Liver (tissue), 7 donors: ENCODE measurements at regions not wholly inside any gene's neighbourhood (a gene's known extent, or its start where the extent isn't known, plus 50 kb on each side); places are given as distances from the start of the nearest gene placed in this dataset.

ENCODE experiments used
- DNase-seq: peaks from one replicate; pipeline ENCODE4 v3.0.0-alpha.2; 2017; ENCODE audit warnings: low spot score
- H3K27ac ChIP-seq, 2 donors: one replicate each; pipeline ENCODE4 v1.7.0; 2013; ENCODE audit warnings: inconsistent platforms in 2 of 2, low read length in 2 of 2, control low read depth in 1 of 2, low read depth in 1 of 2, mild to moderate bottlenecking in 1 of 2
- H3K27me3 ChIP-seq, 4 donors: one replicate each; pipeline versions ENCODE4 v1.6.1 to v1.7.0; 2013; ENCODE audit warnings: low read length in 3 of 4, inconsistent platforms in 1 of 4, mild to moderate bottlenecking in 1 of 4, moderate library complexity in 1 of 4; ENCODE audit not compliant: control insufficient read depth in 4 of 4, insufficient read depth in 4 of 4
- H3K36me3 ChIP-seq, 4 donors: one replicate each; pipeline versions ENCODE4 v1.6.1 to v1.7.0; 2013; ENCODE audit warnings: low read length in 3 of 4, mild to moderate bottlenecking in 3 of 4, low read depth in 1 of 4, moderate library complexity in 1 of 4; ENCODE audit not compliant: control insufficient read depth in 4 of 4, insufficient read depth in 3 of 4
- H3K4me1 ChIP-seq, 4 donors: one replicate each; pipeline versions ENCODE4 v1.6.1 to v1.7.0; 2013; ENCODE audit warnings: low read length in 3 of 4, mild to moderate bottlenecking in 3 of 4, moderate library complexity in 1 of 4; ENCODE audit not compliant: control insufficient read depth in 4 of 4, insufficient read depth in 4 of 4
- H3K4me3 ChIP-seq, 3 donors: one replicate each; pipeline versions ENCODE4 v1.6.1 to v1.7.0; 2013; ENCODE audit warnings: low read length in 3 of 3, control low read depth in 1 of 3, low read depth in 1 of 3, mild to moderate bottlenecking in 1 of 3
- H3K9ac ChIP-seq, 2 donors: one replicate each; pipeline ENCODE4 v1.7.0; 2013; ENCODE audit warnings: low read length in 2 of 2, mild to moderate bottlenecking in 2 of 2, moderate library complexity in 2 of 2, control low read depth in 1 of 2, low read depth in 1 of 2
- H3K9me3 ChIP-seq, 4 donors: one replicate each; pipeline versions ENCODE4 v1.6.1 to v1.7.0; 2013; ENCODE audit warnings: low read length in 3 of 4; ENCODE audit not compliant: control insufficient read depth in 4 of 4
- FOXA1 ChIP-seq: IDR thresholded peaks from 2 replicates; pipeline ENCODE4 v1.6.1; 2016; ENCODE audit warnings: antibody characterized with exemption
- FOXA2 ChIP-seq: IDR thresholded peaks from 2 replicates; pipeline ENCODE4 v1.6.1; 2016; ENCODE audit warnings: antibody characterized with exemption
- GABPA ChIP-seq, 2 donors: IDR thresholded peaks in 1 of 2; conservative IDR thresholded peaks in 1 of 2; 2 replicates each; pipeline ENCODE4 v1.6.1; 2016; ENCODE audit warnings: antibody characterized with exemption in 2 of 2, mild to moderate bottlenecking in 1 of 2, moderate library complexity in 1 of 2
- JUND ChIP-seq, 2 donors: IDR thresholded peaks; 2 replicates each; pipeline ENCODE4 v1.6.1; 2016; ENCODE audit warnings: antibody characterized with exemption in 2 of 2
- RAD21 ChIP-seq, 2 donors: IDR thresholded peaks; 2 replicates each; pipeline ENCODE4 v1.6.1; 2016; ENCODE audit warnings: antibody characterized with exemption in 2 of 2, mild to moderate bottlenecking in 2 of 2
- RXRA ChIP-seq, 2 donors: IDR thresholded peaks; 2 replicates each; pipeline ENCODE4 v1.6.1; 2017 to 2018; ENCODE audit warnings: antibody characterized with exemption in 2 of 2, mild to moderate bottlenecking in 1 of 2
- SP1 ChIP-seq: IDR thresholded peaks from 2 replicates; pipeline ENCODE4 v1.6.1; 2018; ENCODE audit warnings: antibody characterized with exemption, mild to moderate bottlenecking
- TAF1 ChIP-seq: conservative IDR thresholded peaks from 2 replicates; pipeline ENCODE4 v1.6.1; 2016; ENCODE audit warnings: antibody characterized with exemption, mild to moderate bottlenecking
- YY1 ChIP-seq: IDR thresholded peaks from 2 replicates; pipeline ENCODE4 v1.6.1; 2016; ENCODE audit warnings: antibody characterized with exemption, mild to moderate bottlenecking
- WGBS: extraction: QIAGEN DNeasy Blood & Tissue Kit; methylation state at CpG from one replicate; pipeline ENCODE4 v1.1.7; 2013; 5-methylcytosine and 5-hydroxymethylcytosine counted together
- TF ChIP-seq, protein P1 (sequence below): IDR thresholded peaks from 2 replicates; pipeline ENCODE4 v1.6.1; 2016; ENCODE audit warnings: antibody characterized with exemption
- TF ChIP-seq, protein P2 (sequence below): IDR thresholded peaks from 2 replicates; pipeline ENCODE4 v1.6.1; 2016; ENCODE audit warnings: antibody characterized with exemption, mild to moderate bottlenecking
- TF ChIP-seq, protein P3 (sequence below): IDR thresholded peaks from 2 replicates; pipeline ENCODE4 v1.6.1; 2016; ENCODE audit warnings: antibody characterized with exemption
- donor health status: healthy.
- donor health status: healthy.
- donor health status: healthy.
- donor health status: healthy.

DNA sequence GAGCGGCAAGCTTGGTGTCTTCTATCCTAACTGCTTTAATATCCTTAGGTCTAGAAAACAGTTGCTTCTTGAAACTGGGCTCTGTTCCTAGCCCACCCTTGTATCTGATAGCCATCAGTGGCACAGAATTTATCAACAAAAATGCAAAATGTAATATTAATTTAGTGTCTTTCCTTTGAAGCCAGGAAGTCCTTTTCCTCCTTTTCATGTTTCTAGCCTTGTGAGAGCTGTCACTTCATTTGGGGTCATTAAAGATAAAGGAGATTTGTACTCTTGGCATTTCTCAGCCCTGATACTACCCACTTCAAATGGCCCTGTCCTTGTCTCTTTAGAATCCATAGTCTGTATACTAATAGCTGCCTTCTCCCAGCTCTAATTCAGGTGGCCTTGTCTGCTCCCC is 111.0 kb downstream of the GAS1 start:
- H3K27ac ChIP-seq: no peak overlapping the region
- WGBS: 96% methylated on average over 1 of the region's 1 CpG
- no peaks in the 10 kb centered on the region for H3K27me3 ChIP-seq
- H3K4me1 ChIP-seq: no peaks in the 10 kb centered on the region
- no peak for TF ChIP-seq TAF1
- H3K9ac ChIP-seq: no peak overlapping the region
- DNase-seq: no peak
- H3K4me3 ChIP-seq: no peak overlapping the region
- H3K9me3 ChIP-seq: no peaks in the 10 kb centered on the region
- no peaks in the 10 kb centered on the region for H3K36me3 ChIP-seq

DNA sequence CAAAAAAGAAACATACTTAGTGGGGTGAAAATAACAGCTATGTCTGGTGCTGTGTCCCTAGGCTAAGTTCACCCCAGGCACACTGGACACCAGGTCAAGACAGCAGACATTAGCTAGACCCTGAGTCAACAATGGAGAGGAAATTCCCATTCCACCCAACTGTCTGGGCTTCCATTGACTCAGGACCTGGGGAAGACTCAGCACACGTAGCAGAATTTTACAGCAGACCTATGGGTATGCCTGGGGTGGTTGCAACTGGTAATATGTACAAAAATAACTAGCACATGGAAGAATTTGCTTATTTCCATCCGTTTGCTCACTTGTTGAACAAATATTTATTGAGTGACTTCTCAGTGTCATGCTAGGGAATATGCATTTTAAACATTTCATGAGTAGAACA is 117.0 kb downstream of the GAS1 start:
- Histone ChIP-seq H3K4me3 (no peak overlapping the region), H3K9me3 (no peaks in the 10 kb centered on the region), H3K27ac (no peak overlapping the region), H3K9ac (no peak overlapping the region), H3K27me3 (no peaks in the 10 kb centered on the region), H3K4me1 (no peaks in the 10 kb centered on the region), H3K36me3 (no peaks in the 10 kb centered on the region)
- TF ChIP-seq, protein P1, sequence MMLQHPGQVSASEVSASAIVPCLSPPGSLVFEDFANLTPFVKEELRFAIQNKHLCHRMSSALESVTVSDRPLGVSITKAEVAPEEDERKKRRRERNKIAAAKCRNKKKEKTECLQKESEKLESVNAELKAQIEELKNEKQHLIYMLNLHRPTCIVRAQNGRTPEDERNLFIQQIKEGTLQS: no peak
- TF ChIP-seq FOXA1: no peak
- TF ChIP-seq, protein P2, sequence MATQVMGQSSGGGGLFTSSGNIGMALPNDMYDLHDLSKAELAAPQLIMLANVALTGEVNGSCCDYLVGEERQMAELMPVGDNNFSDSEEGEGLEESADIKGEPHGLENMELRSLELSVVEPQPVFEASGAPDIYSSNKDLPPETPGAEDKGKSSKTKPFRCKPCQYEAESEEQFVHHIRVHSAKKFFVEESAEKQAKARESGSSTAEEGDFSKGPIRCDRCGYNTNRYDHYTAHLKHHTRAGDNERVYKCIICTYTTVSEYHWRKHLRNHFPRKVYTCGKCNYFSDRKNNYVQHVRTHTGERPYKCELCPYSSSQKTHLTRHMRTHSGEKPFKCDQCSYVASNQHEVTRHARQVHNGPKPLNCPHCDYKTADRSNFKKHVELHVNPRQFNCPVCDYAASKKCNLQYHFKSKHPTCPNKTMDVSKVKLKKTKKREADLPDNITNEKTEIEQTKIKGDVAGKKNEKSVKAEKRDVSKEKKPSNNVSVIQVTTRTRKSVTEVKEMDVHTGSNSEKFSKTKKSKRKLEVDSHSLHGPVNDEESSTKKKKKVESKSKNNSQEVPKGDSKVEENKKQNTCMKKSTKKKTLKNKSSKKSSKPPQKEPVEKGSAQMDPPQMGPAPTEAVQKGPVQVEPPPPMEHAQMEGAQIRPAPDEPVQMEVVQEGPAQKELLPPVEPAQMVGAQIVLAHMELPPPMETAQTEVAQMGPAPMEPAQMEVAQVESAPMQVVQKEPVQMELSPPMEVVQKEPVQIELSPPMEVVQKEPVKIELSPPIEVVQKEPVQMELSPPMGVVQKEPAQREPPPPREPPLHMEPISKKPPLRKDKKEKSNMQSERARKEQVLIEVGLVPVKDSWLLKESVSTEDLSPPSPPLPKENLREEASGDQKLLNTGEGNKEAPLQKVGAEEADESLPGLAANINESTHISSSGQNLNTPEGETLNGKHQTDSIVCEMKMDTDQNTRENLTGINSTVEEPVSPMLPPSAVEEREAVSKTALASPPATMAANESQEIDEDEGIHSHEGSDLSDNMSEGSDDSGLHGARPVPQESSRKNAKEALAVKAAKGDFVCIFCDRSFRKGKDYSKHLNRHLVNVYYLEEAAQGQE: no peak
- 56% methylated on average over 2 of the region's 2 CpGs for WGBS
- no peak for DNase-seq

DNA sequence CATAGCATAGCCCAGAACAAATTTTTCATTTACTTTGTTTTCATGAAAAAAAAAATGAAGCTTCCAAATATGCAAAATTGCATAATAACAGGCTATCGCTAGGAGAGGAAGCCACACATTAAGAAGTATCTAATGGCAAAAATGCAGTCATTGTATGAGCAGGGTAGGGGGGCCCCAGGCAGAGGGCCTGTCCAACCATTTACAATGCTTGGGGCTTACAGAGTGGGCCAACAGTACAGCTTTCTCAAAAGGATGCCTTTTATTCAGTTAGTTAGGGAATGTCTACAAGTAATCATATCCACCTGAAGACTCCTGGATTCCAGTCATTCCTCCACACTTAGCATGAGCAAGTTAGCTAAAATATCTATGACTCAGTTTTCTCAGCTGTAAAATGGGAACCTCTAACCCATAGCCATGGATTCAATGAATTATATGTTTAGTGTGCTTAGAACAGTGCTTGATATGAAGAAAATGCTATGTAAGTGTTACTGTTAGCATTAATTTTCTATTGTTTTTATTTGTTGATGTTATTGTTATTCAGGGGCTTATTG is 117.7 kb downstream of the GAS1 start:
- H3K36me3 ChIP-seq: no peaks in the 10 kb centered on the region
- peaks cover 0 to 3% (median 1%) of the 10 kb centered on the region in 4 donors for H3K9me3 ChIP-seq
- no peak overlapping the region for H3K27ac ChIP-seq
- H3K27me3 ChIP-seq: no peaks in the 10 kb centered on the region
- TF ChIP-seq, protein P1: no peak
- TF ChIP-seq, protein P2: no peak
- TF ChIP-seq TAF1 (no peak), RXRA (IDR thresholded peaks at IDR 0.05) (no peak), GABPA (IDR thresholded peaks at IDR 0.05 in 1 of 2, conservative IDR thresholded peaks at IDR 0.05 in 1 of 2) (no peak), JUND (IDR thresholded peaks at IDR 0.05) (no peak), RAD21 (IDR thresholded peaks at IDR 0.05) (no peak), FOXA2 (no peak), YY1 (no peak), SP1 (no peak)
- TF ChIP-seq, protein P3, sequence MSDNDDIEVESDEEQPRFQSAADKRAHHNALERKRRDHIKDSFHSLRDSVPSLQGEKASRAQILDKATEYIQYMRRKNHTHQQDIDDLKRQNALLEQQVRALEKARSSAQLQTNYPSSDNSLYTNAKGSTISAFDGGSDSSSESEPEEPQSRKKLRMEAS: no peak
- no peak for DNase-seq
- no peak overlapping the region for H3K4me3 ChIP-seq
- H3K4me1 ChIP-seq: no peaks in the 10 kb centered on the region
- H3K9ac ChIP-seq: no peak overlapping the region
- WGBS: 92% methylated on average over 1 of the region's 1 CpG
